ENCODE measurements at regions not wholly inside any gene's neighbourhood (a gene's known extent, or its start where the extent isn't known, plus 50 kb on each side); places are given as distances from the start of the nearest gene placed in this dataset.

DNA sequence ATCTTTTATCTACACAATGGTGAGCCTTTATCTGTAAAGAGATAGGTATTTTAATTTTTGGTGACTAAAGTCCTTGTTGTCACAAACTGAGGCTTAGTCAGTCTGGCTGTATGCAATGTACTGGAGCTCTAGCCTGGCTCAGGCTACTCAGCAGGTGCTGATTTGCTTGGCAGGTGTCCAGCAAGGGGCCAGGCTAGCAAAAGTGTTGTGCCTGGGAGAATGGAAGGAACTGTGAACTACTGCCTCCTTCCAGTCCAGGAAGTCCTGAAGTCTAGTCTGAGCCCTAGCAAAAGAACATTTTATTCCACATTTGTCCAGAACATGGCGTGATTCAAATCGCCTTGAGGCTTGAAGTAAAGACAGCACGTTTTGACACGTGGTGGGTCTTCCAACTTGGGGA is 260.5 kb downstream of the CCDC85A start:
- H3K9me3 ChIP-seq: no peaks in the 10 kb centered on the region
- no peaks in the 10 kb centered on the region for H3K27me3 ChIP-seq
- no peaks in the 10 kb centered on the region for H3K36me3 ChIP-seq
- DNase-seq: no peak
- H3K4me3 ChIP-seq: no peak overlapping the region

DNA sequence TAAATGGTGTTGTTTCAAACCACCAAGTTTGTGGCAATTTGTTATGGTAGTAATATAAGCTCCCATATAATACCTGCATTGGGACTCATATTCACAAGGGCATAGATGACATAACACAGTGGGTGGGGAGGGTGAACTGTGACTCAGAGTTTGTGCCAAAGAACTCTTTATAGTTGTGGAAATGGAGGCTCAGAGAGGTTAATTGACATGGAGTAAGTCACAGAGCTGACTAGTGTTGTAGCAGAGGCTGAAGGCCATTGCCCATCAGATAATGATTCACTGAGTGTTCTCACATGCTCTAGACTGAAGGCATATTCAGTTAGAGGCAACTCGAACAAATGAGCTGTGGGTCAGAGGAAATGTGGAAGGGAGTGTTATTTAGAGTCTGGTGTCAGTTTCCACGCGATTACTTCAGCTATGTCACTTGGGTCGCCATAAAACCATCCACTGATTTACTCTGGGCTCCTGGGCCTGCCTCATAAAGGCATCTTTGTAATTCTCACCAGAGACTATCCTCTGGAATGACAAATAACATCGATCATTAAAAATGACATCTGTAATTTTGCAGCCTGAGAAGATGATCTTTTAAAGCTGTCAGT is 264.7 kb downstream of the CCDC85A start:
- Histone ChIP-seq H3K36me3 (no peaks in the 10 kb centered on the region), H3K4me3 (no peak overlapping the region), H3K27me3 (no peaks in the 10 kb centered on the region), H3K9me3 (no peaks in the 10 kb centered on the region)
- no peak for DNase-seq

DNA sequence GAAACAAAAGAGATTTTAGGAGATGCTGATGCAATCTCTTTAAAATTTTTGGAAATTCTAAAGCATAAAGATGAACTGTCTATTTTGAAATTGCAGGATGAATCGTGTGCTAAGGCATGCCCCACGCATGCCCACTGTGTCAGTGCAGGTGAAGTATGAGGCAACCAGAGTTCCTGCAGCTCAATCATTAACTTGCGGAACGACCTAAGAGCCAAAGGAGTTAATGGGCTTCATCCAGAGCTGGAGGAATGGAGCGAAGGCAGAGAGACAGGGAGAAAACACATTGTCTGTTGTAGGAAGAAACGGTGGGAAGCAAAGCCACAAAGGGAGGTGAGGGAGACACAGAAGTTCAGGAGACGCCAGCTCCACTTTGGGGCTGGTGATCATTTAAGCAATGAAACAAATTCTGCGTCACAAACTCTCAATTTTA is 265.2 kb downstream of the CCDC85A start:
- no peak overlapping the region for H3K4me3 ChIP-seq
- no peaks in the 10 kb centered on the region for H3K27me3 ChIP-seq
- no peaks in the 10 kb centered on the region for H3K9me3 ChIP-seq
- no peaks in the 10 kb centered on the region for H3K36me3 ChIP-seq
- DNase-seq: no peak

DNA sequence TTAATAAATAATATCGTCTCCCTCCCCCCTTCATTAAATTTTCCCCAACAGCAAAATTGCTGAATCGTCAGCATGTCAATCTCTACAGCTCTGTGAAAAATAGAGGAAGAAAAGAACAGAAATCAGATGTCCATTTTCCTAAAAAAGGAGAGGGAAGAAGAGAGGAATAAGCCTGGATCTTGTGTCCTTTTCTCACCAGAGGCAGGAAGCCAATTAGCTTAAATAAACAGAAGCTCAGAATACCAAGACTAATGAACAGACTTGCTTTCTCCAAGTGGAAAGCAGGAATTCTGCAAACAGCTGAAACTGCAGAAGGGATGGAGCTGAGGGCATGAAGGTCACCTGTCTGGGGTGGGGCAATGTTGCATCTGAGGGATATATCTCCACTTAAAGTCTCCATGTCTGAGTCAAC is 265.7 kb downstream of the CCDC85A start:
- Histone ChIP-seq H3K9me3 (no peaks in the 10 kb centered on the region), H3K27me3 (no peaks in the 10 kb centered on the region), H3K36me3 (no peaks in the 10 kb centered on the region), H3K4me3 (no peak overlapping the region)
- no peak for DNase-seq

DNA sequence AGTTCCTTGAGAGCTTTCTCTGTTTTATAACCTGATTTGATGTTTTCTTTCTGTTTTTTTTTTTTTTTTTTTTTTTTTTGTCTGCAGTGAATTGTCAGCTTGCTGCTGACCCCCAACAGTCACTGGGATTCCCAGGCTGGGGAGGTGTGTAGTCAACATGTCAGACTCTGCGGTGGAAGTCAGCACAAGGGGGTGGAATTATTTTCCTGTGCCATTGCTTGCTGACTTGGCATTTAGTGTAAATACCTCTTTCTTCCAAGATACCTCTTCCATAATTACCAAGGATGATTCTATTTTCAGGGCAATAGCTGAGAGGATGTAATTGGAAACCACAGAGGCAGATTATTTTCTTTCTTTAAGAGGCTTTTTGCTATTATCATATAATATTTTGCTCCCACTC is 266.3 kb downstream of the CCDC85A start:
- H3K27me3 ChIP-seq: no peaks in the 10 kb centered on the region
- no peak overlapping the region for H3K4me3 ChIP-seq
- H3K9me3 ChIP-seq: no peaks in the 10 kb centered on the region
- no peaks in the 10 kb centered on the region for H3K36me3 ChIP-seq
- no peak for DNase-seq

DNA sequence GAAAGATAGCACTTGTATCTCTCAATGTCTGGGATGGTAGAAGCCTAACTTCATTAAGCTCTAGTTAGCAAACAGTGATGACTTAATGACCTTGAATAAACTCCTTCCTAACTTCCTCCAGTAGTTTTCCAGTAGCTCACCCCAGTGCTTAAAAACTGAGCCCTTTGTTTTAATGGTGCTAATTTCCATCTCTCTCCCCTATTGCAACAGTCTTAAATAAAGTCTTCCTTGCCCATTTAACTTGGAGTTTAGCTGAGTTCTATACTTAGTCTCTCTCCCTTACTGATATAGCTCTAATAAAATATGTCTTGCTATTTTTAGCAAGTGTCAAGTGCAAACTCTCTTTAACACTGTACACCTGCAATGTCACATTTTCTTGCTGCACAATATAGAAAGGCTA is 267.0 kb downstream of the CCDC85A start:
- no peak overlapping the region for H3K4me3 ChIP-seq
- no peaks in the 10 kb centered on the region for H3K36me3 ChIP-seq
- H3K9me3 ChIP-seq: no peaks in the 10 kb centered on the region
- no peak for DNase-seq
- H3K27me3 ChIP-seq: no peaks in the 10 kb centered on the region

DNA sequence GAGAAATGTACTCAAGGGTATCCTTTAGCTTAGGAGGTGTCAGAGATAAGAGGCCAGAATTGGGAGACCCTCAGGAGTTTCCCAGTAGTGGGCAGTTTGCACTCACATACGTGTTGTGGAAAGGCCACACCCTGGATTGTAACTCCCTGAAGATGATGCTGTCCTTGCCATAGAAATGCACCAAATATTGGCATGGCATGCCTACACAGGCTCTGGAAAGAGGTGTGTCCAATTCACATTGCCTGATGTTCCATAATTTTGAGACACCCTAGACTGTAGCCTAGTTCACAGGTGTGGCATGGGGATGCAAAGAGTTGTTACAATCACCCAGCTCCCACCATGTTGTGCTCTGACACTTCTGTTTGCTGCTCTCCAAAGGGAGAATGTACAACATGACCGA is 271.9 kb downstream of the CCDC85A start:
- no peak for DNase-seq
- Histone ChIP-seq H3K36me3 (no peaks in the 10 kb centered on the region), H3K9me3 (no peaks in the 10 kb centered on the region)

DNA sequence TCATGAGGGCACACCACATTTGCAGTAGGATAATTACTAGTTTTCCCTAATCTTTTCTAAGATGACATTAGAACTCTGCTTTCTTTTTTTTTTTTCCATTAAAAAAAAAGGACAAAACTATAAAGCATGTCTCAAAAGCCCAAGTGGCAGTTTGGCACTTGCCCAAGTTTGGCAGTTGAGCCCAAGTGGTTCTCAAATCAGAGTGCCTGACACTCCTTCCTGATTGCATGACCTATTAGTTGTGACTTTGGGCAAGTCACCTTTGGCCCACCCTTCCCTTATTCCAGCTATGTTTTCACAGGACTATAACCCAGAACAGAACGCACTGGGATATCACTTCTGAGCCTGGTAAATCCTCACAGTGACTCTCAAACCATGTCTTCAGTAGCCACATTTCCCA is 273.0 kb downstream of the CCDC85A start:
- Histone ChIP-seq H3K9me3 (no peaks in the 10 kb centered on the region), H3K4me3 (no peak overlapping the region), H3K27me3 (no peaks in the 10 kb centered on the region), H3K36me3 (no peaks in the 10 kb centered on the region)
- no peak for DNase-seq

More for the DNA sequence above, 271.9 kb downstream of the CCDC85A start:
- Histone ChIP-seq H3K27me3 (no peaks in the 10 kb centered on the region), H3K4me3 (no peak overlapping the region)

DNA sequence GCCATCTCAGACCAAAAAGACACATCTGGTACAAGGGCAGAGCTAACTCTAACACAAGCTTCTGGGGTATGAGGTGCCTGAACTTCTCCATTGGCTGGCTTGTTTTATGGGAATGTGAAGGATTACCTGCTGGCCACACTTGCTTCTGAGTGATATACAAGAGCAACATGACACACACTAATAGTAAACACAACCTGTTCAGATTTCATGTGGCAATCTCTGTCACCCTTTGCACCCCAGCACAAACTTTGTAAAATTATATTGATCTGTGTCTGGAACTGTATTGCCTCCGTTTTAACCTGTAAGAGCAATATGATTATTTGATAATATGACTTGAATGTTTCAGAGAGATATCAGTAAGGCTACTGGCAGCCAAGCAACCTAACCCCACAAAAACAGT is 276.7 kb downstream of the CCDC85A start:
- Histone ChIP-seq H3K36me3 (no peaks in the 10 kb centered on the region), H3K27me3 (no peaks in the 10 kb centered on the region), H3K9me3 (no peaks in the 10 kb centered on the region), H3K4me3 (no peak overlapping the region)
- no peak for DNase-seq

DNA sequence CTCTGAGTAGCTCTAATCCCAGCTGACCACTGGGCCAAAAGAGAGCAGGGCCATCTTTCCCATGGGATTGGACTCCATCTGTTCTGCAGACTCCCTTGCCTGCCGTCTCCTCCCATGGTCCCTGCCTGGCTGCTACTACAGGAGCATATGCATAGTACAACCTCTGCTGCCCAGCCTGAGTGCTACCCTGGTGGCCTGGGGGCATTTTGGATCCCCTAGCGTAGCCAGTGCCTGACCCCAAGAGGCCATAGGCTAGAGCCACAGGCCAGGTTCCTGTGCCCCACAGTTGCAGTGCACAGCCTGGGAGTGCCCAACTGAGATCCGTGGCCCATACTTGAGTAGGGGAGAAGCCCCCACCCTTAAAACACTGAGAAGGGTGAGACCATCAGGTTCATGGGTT is 280.3 kb downstream of the CCDC85A start:
- Histone ChIP-seq H3K27me3 (no peaks in the 10 kb centered on the region), H3K4me3 (no peak overlapping the region), H3K36me3 (no peaks in the 10 kb centered on the region), H3K9me3 (no peaks in the 10 kb centered on the region)
- no peak for DNase-seq

DNA sequence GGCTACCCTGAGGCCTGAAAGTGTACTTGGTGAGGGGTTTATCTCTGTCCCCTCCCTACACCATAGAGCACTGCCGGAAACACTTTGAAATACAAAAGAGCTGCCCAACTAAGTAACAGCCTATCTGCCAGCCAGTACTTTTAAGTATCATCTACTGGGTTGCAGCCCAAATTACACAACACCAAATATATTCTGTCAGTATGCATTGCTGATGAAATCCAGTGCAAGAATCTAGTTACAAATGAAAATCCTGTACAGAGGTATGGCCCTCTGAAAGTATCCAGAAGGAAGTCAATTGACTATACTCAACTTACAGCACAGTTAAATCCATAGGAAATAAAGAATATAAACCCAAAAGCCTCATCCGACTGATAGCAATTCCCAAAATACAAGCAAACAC is 280.8 kb downstream of the CCDC85A start:
- DNase-seq: no peak
- Histone ChIP-seq H3K27me3 (no peaks in the 10 kb centered on the region), H3K36me3 (no peaks in the 10 kb centered on the region), H3K9me3 (no peaks in the 10 kb centered on the region), H3K4me3 (no peak overlapping the region)

DNA sequence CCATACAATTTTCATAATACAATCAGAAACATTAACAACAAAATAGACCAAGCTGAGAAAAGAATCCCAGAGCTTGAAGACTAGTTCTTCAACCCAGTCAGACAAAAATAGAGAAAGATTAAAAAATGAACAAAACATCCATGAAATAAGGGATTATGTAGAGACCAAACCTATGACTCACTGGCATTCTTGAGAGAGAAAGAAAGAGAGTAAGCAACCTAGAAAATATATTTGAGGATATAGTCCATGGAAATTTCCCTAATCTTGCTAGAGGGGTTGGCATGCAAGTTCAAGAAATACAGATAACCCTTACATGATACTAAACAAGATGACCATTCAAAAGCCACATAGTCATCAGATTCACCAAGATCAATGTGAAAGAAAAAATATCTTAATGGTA is 281.7 kb downstream of the CCDC85A start:
- Histone ChIP-seq H3K27me3 (no peaks in the 10 kb centered on the region), H3K36me3 (no peaks in the 10 kb centered on the region), H3K9me3 (no peaks in the 10 kb centered on the region), H3K4me3 (no peak overlapping the region)
- DNase-seq: no peak

DNA sequence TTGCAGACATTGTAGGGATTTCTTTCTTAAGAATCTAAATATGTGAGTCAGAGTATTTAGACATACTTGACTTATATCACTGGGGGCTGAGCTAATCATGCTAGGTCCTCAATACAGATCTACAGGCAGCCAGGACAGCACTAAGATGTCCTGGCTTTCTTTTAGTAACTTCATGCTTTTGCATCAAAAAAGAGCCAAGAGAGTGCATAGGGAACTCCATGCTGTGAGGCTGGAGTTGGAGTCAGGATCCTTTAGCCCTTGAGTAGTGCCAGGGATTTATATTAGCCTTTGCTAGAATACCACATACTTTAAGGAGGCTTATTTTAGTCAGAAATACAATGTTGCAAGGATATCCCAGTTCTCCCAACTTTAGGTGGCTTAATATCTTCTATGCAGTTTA is 289.7 kb downstream of the CCDC85A start:
- H3K4me3 ChIP-seq: no peak overlapping the region
- DNase-seq: no peak
- H3K9me3 ChIP-seq: no peaks in the 10 kb centered on the region
- H3K36me3 ChIP-seq: no peaks in the 10 kb centered on the region
- H3K27me3 ChIP-seq: no peaks in the 10 kb centered on the region

DNA sequence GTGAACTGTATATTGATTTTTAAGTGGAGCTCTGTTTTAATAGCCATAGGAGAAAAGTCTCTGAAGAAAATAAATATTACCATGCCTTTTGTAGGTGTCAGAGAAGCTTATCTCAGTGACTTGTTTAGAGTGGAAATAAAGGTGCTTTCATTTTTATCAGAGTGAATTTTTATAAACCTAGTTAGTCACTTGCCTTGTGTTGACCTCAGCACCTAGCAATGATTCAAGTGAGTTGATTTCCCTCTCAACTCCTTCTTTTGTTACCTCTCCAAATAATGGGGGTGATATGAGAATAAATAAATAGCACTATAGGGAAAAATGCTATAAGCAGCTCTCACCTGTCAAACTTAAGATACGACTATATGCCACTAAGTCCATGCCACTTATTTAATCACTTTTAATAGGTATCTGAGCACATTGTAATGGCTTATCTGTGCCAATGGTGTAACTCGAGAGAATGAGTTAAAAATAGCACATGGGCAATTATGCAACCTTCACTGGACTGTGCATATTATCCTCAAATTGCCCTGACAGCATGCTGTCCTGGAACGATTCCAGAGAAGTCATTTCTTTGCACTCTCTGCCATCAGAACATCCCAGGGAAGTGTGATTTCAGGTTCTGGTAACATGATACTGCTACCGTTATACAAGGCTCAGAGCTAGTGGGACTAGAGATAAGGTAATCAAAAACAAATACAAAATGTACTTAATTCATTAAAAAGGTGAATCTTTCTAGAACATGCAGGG is 290.8 kb downstream of the CCDC85A start:
- Histone ChIP-seq H3K9me3 (no peaks in the 10 kb centered on the region), H3K27me3 (no peaks in the 10 kb centered on the region), H3K4me3 (no peak overlapping the region), H3K36me3 (no peaks in the 10 kb centered on the region)
- no peak for DNase-seq

DNA sequence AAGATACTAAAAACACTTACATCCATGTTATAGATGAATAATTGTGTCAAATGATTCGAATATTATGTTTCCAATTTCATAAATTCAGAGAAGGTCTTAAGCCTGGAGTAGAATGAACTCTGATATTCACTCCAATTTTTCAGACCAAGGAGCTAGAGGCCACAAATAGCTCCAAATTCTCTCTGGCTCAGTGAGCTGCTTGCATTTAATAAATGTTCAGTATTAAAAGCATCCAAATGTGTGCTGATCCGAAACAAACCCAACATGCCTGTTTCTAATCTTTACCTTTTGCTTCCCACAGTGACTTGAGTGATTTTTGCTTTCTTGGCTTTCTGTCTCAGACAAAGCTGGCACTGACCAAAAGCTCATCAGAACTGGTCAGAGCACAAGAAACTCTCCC is 291.4 kb downstream of the CCDC85A start:
- no peak for DNase-seq
- no peaks in the 10 kb centered on the region for H3K36me3 ChIP-seq
- no peak overlapping the region for H3K4me3 ChIP-seq
- H3K9me3 ChIP-seq: no peaks in the 10 kb centered on the region
- no peaks in the 10 kb centered on the region for H3K27me3 ChIP-seq

DNA sequence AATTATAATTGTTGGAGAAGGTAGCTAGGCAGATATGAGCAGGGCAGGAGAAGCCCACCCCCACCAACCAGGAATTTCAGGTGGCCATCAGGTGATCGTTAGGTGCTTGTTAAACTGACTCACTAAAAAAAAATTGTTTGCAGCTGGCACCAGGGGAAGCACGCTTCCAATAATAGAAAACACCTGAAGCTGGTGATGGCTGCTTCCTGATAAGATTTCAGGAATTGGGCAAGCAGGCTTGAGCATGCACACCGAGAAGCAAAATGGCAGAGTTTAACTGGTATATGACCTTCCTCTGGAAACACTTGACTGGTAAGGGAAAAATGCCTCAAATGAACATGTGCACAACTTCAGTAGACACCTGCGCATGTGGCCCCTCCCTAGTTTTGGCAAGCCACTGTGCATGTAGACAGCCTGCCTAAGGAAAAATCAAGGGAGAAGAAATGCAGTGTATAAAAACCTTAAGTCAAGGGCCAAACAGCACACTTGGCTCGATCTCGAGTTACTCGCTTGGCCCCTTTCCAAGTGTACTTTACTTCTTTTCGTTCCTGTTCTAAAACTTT is 292.8 kb downstream of the CCDC85A start:
- H3K4me3 ChIP-seq: no peak overlapping the region
- H3K9me3 ChIP-seq: no peaks in the 10 kb centered on the region
- H3K27me3 ChIP-seq: no peaks in the 10 kb centered on the region
- no peaks in the 10 kb centered on the region for H3K36me3 ChIP-seq
- DNase-seq: no peak

DNA sequence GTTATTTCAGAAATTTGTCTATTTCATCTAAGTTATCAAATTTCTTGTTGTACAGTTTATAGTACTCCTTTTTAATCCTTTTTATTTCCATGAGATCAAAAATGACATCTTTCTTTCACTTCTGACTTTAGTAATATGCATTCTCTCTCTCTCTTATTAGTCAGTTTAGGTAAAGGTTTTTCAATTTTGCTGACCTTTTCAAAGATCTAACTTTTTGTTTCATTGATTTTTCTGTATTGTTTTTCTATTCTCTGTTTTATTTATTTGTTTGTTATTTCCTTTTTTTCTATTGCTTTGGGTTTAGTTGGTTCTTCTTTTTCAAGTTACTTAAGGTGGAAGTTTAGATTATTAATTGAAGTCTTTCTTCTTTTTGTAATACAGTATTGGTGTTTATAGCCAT is 294.2 kb downstream of the CCDC85A start:
- DNase-seq: no peak
- H3K27me3 ChIP-seq: no peaks in the 10 kb centered on the region
- H3K9me3 ChIP-seq: no peaks in the 10 kb centered on the region
- no peak overlapping the region for H3K4me3 ChIP-seq
- H3K36me3 ChIP-seq: no peaks in the 10 kb centered on the region

DNA sequence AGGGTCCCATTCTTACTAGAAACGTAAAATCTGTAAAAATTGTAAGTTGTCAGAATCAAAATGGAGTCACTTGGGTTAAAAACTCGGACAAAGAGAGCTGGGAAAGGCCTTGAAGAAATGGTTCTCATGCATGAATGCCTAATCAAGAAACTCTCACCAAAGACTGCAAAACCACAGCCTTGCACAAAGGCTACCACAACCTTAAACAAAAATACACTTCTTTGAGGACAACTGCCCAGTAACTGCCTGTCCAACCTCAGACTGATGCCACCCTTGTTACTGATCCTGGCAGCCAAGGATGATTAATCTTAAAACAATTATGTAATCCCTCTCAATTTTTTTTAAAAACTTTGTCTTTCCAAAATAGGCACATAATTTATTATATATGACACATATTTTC is 299.3 kb downstream of the CCDC85A start:
- Histone ChIP-seq H3K27me3 (no peaks in the 10 kb centered on the region), H3K4me3 (no peak overlapping the region), H3K36me3 (no peaks in the 10 kb centered on the region), H3K9me3 (no peaks in the 10 kb centered on the region)
- DNase-seq: no peak

All from MG63 (cell line).